Stromal cell of bone marrow (primary cell): ENCODE measurements at regions not wholly inside any gene's neighbourhood (a gene's known extent, or its start where the extent isn't known, plus 50 kb on each side); places are given as distances from the start of the nearest gene placed in this dataset.

Source experiments
- DNase-seq: peaks from one replicate; pipeline ENCODE4 v3.0.0-alpha.2; 2012; ENCODE audit warnings: low read depth

- no peak for DNase-seq
These were observed 89.0 kb downstream of the UNCX start for GRCh38 chr7:1321411-1322239.

- DNase-seq = no peak
These were observed 89.8 kb downstream of the UNCX start for GRCh38 chr7:1322240-1323110.

GRCh38 chr7:1323178-1324027, 90.7 kb downstream of the UNCX start:
- no peak for DNase-seq

GRCh38 chr7:1324028-1324900, 91.6 kb downstream of the UNCX start:
- DNase-seq = no peak

- no peak for DNase-seq
These were observed 92.6 kb downstream of the UNCX start for GRCh38 chr7:1325246-1325645.

GRCh38 chr7:1325646-1326510, 93.2 kb downstream of the UNCX start:
- DNase-seq = no peak

GRCh38 chr7:1326511-1326785, 93.8 kb downstream of the UNCX start:
- no peak for DNase-seq

- DNase-seq = no peak
These were observed 96.6 kb downstream of the UNCX start for GRCh38 chr7:1329261-1329660.

- no peak for DNase-seq
These were observed 97.5 kb downstream of the UNCX start for GRCh38 chr7:1329966-1330800.

- no peak for DNase-seq
These were observed 98.2 kb downstream of the UNCX start for GRCh38 chr7:1330801-1331425.

- no peak for DNase-seq
These were observed 99.1 kb downstream of the UNCX start for GRCh38 chr7:1331561-1332467.

- no peak for DNase-seq
These were observed 103.8 kb downstream of the UNCX start for GRCh38 chr7:1336509-1336908.

GRCh38 chr7:1339611-1340010, 106.9 kb downstream of the UNCX start:
- DNase-seq = no peak

- DNase-seq = no peak
These were observed 107.4 kb downstream of the UNCX start for GRCh38 chr7:1340031-1340430.

- no peak for DNase-seq
These were observed 108.0 kb downstream of the UNCX start for GRCh38 chr7:1340461-1341360.

- no peak for DNase-seq
These were observed 108.9 kb downstream of the UNCX start for GRCh38 chr7:1341361-1342089.
